ENCODE measurements at regions not wholly inside any gene's neighbourhood (a gene's known extent, or its start where the extent isn't known, plus 50 kb on each side); places are given as distances from the start of the nearest gene placed in this dataset.

GRCh38 chr5:165224366-165225045 lies 1719.1 kb downstream of the MAT2B start:
- no peak for DNase-seq (ENCODE audit: low read depth)

- no peak for DNase-seq (ENCODE audit: low read depth)
These were observed 1722.1 kb downstream of the MAT2B start for GRCh38 chr5:165227515-165227914.

- no peak for DNase-seq (ENCODE audit: low read depth)
These were observed 1722.8 kb downstream of the MAT2B start for GRCh38 chr5:165228184-165228583.

- DNase-seq (ENCODE audit: low read depth), result no peak
These were observed 1726.5 kb downstream of the MAT2B start for GRCh38 chr5:165231821-165232508.

- no peak for DNase-seq (ENCODE audit: low read depth)
These were observed 1727.2 kb downstream of the MAT2B start for GRCh38 chr5:165232509-165233028.

DNA sequence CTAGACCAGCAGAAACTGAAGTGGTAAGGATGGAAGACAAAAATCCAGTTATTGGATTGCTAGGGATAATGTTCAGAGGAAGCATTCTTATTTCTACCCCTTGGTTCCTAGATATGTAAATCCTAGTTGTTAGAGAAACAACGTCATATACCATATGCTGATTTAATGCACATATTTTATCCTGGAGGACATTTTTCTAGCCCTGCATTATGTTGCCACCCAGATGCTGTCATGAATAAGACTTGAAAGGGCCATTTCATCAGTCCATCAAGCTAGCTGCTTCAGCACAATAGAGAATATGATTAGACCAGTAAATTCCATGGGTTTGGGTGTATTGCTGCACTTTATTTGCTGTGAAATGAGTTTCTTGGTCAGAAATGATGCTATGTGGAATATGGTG lies 1736.4 kb downstream of the MAT2B start:
- DNase-seq (ENCODE audit: low read depth), result no peak

DNA sequence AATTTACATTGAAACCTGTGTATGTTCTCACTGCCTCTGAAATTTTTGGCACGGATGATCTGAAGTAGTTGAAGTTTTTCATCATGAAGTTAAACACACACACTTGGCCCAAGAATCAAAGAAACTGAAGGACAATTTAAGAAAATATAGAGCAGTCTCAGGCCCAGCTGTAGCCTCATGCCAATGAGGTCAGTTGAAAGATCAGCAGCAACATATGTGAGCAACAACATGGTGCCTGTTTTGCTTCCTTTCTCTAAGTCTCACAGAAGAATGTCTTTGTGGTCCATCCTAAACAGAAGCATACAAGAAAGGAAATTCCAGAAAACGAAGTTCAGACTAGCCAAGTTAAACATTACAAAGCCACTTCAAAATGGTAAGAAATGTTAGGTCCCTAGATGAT lies 1737.2 kb downstream of the MAT2B start:
- no peak for DNase-seq (ENCODE audit: low read depth)

DNA sequence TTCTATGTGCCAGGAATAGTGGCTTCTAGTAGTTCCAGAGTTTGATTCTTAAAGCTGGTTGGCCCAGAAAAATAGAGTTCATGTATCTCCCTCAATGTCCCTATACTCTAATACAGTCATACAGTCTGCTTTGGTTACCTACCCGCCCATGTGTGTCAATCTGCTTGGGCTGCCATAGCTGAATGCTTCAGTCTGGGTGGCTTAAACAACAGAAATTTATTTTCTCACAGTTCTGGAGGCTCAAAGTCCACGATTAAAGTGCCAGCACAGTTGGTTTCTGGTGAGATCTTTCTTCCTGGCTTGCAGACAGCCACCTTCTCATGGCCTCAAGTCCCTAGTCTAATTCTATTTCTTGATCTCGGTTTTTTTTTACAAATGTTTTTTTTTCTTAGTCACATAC lies 1739.0 kb downstream of the MAT2B start:
- no peak for DNase-seq (ENCODE audit: low read depth)

DNA sequence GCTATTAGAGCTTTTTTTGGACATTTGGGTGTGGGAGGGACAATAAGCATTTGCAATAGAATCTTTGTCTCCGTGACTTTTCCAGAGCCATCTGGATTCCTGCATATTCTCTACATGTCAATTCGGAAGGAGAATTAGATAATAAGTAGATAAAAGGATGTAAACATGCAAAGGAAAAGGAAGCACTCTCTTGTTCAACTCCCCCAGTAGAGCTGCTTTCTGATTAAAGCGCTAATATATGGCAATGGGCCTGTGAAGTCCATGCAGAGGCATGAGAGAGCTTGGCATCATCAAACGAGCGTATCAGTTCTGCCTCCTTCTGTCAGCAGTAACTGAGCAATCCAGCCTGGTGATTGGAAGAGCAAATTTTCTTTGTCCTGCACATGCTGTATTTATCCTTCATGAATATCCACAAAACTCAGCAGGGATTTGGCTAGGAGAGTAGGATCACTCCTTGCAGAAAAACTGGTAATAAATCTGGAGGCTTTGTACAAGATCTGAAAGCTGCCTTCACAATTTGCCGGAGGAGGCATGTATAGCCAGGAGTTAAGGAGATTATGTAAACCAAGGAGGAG lies 1752.9 kb downstream of the MAT2B start:
- no peak for DNase-seq (ENCODE audit: low read depth)

DNA sequence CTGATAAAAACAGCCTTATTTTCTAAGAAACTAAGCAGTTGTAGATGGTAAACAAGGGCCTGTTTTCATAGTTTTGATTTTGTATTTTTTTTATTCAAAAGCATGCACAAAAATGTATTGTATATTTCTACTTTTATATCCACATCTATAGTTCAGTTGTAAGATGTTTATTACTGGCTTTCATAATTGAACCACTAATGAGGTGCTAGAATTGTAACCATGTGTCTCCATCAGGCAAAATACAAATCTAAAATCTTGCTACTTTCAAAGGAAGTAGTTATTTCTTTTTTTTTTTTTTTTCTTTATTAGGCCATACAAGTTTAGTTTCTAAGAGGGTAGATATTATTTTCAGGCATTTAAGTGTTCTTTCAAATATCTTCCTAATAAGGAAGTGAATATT lies 1755.0 kb downstream of the MAT2B start:
- DNase-seq (ENCODE audit: low read depth), result no peak

GRCh38 chr5:165263536-165263935 lies 1758.1 kb downstream of the MAT2B start:
- no peak for DNase-seq (ENCODE audit: low read depth)

DNA sequence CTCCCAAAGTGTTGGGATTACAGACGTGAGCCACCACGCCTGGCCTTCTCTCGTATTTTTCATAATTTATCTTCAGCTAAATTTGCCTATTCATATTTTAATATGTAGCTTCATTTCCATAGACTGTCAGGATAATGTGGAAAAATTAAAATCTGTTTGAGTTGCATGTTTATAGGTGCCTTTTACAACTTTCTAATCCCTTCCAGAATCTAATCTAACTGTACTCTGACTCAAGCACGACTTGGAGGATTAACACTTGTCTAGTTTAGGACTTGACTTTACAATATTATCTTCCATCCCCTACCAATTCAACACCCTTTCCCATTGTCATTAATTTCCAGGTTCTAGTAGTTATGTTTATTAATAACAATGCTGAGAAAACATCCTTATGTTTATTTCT lies 1761.5 kb downstream of the MAT2B start:
- DNase-seq (ENCODE audit: low read depth), result no peak

DNA sequence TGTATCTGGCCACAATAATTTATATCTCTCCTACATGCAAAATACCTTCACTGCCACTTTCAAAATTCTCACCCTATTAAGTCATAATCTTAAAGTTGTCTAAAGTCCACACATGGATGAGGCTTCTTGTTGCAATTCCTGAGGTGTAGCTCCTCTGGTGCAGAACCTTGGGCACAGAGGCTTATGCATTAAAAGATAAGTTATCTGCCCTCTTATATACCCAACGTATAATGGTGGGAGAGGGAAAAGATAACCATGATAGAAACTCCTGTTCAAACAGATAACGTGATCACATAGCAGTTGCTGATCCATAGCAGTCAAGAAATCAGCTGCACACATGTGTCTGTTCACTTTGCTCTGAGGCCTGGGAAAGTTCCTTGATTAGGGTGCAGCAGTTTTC lies 1767.0 kb downstream of the MAT2B start:
- no peak for DNase-seq (ENCODE audit: low read depth)

GRCh38 chr5:165277661-165278060 lies 1772.2 kb downstream of the MAT2B start:
- no peak for DNase-seq (ENCODE audit: low read depth)

GRCh38 chr5:165282491-165282890 lies 1777.1 kb downstream of the MAT2B start:
- no peak for DNase-seq (ENCODE audit: low read depth)

DNA sequence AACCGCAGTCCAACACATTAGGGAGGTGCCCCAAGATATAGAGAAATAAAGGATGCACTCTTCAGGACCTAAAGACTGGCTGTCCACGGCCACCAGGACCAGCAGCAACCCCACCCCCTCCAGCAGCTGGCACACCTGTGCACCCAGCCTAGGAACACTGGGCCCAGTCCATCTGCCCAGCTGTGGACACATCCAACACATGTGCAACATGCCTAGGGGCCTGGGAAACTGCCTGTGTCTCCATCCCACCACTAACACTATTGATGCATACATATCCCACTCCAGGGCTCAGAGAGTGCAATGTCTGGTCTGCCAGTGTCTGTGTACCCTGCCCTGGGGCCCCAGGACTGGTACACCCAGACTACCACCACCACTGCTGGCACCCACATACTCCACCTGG lies 1781.3 kb downstream of the MAT2B start:
- DNase-seq (ENCODE audit: low read depth), result no peak

GRCh38 chr5:165290535-165290934 lies 1785.1 kb downstream of the MAT2B start:
- DNase-seq (ENCODE audit: low read depth), result no peak

- DNase-seq (ENCODE audit: low read depth), result no peak
These were observed 1791.1 kb downstream of the MAT2B start for GRCh38 chr5:165296401-165297130.

DNA sequence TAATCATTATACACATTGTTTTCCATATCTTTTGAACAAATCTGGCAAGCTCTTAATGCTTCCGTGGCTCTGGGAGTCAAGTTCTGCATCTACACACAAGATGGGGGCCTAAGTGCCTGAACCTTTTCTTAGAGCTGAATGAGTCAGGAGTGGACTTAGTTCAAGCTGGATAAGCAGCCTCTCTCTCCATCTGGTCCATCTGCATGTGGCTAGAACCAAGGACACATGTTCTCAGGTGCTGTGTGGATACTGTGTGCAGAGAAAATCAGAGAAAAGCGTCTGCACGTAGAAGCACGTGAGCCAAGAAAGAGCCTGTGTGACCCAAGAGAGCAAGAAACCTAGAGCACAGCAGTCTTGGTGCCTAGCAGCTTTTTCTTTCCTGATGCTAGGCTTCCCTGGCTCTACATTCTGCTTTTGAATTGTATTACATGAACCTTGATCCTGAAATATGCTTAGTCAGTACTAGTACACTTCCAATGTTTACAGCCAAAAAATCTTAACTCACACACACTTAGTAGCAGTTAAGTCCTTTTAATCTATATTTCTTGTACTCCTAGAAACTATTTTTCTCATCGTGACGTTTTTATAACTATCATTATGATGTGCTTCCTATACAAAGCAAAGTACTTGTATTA lies 1798.9 kb downstream of the MAT2B start:
- no peak for DNase-seq (ENCODE audit: low read depth)

DNA sequence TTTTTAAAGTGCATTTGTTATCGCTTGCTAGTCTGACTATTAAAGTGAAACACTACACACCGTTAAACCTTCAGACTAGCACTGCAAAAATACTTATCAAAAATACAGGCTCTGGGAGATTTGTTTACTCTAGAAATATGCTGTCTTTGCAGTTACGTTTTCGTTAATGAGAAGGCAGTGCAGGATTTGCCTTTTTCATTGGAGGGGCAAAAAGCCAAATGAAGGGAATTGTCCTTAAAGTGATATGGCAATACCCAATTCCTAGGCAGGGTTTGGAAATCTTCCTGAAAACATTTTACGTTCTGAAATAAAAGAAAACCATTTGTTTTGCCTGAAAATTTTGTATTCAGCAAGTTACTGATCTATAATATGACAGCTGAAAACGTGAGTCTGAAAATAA lies 1800.2 kb downstream of the MAT2B start:
- DNase-seq (ENCODE audit: low read depth), result no peak

GRCh38 chr5:165309446-165309845 lies 1804.0 kb downstream of the MAT2B start:
- DNase-seq (ENCODE audit: low read depth), result no peak

All from myocyte (in vitro differentiated cells).